H1 (cell line): ENCODE measurements at regions not wholly inside any gene's neighbourhood (a gene's known extent, or its start where the extent isn't known, plus 50 kb on each side); places are given as distances from the start of the nearest gene placed in this dataset.

Source experiments
- CTCF ChIA-PET: fragments of 300-600 bp; sonication (Branson Sonifier 250); formaldehyde crosslinking; loops from one replicate; lab custom pipeline; 2021; ENCODE audit not compliant: partially characterized antibody; lab: Charles Lee
- POLR2A ChIA-PET: fragments of 300-600 bp; sonication (Branson Sonifier 250); formaldehyde crosslinking; loops from one replicate; lab custom pipeline; 2021; ENCODE audit warnings: inconsistent platforms; ENCODE audit not compliant: partially characterized antibody; lab: Charles Lee
- DNase-seq, 2 experiments: peaks; one replicate each; pipeline versions ENCODE4 v3.0.0 to v3.0.0-alpha.2; 2010 to 2022; ENCODE audit warnings: low spot score in 2 of 2, low read depth in 1 of 2, mixed read lengths in 1 of 2
- FAIRE-seq: peaks from 2 replicates; lab custom pipeline; 2011; peaks lifted over from hg19 to GRCh38; lab: Jason Lieb, UNC
- H2AFZ ChIP-seq: 2 replicates; pipeline ENCODE4 v1.8.1; 2012; ENCODE audit warnings: low read length, inconsistent platforms
- H2AK5ac ChIP-seq: 2 replicates; pipeline ENCODE4 v1.6.1; 2013; ENCODE audit warnings: low read depth, low read length
- H2BK120ac ChIP-seq: replicated peaks from 2 replicates; pipeline ENCODE3; 2013; ENCODE audit warnings: low read depth, low read length, inconsistent platforms
- H2BK12ac ChIP-seq: 2 replicates; pipeline ENCODE4 v1.6.1; 2013; ENCODE audit warnings: low read depth, low read length
- H2BK15ac ChIP-seq: 2 replicates; pipeline ENCODE4 v1.6.1; 2013; ENCODE audit warnings: low read length
- H2BK20ac ChIP-seq: 2 replicates; pipeline ENCODE4 v1.6.1; 2013; ENCODE audit warnings: low read length
- H2BK5ac ChIP-seq: 2 replicates; pipeline ENCODE4 v1.6.1; 2013; ENCODE audit warnings: low read depth, low read length
- H3K14ac ChIP-seq: 2 replicates; pipeline ENCODE4 v1.6.1; 2013; ENCODE audit warnings: inconsistent platforms; ENCODE audit not compliant: insufficient read length
- H3K18ac ChIP-seq: 2 replicates; pipeline ENCODE4 v1.6.1; 2013; ENCODE audit warnings: low read length; ENCODE audit errors: extremely low read depth
- H3K23ac ChIP-seq: 2 replicates; pipeline ENCODE4 v1.6.1; 2013; ENCODE audit warnings: inconsistent platforms; ENCODE audit not compliant: insufficient read length
- H3K23me2 ChIP-seq: 2 replicates; pipeline ENCODE4 v1.6.1; 2013; ENCODE audit warnings: low read depth, low read length
- H3K27ac ChIP-seq: 2 replicates; pipeline ENCODE4 v1.6.1; 2011; ENCODE audit warnings: low read depth, low read length, inconsistent platforms
- H3K27me3 ChIP-seq, 4 experiments: replicated peaks in 1 of 4; 1 replicate in 1 of 4; 2 replicates in 3 of 4; pipeline versions ENCODE4 v1.6.1 to v1.8.1; 2011 to 2013; ENCODE audit warnings: low read length in 3 of 4, mild to moderate bottlenecking in 3 of 4, inconsistent platforms in 2 of 4, mixed read lengths in 2 of 4, moderate library complexity in 1 of 4; ENCODE audit not compliant: control insufficient read depth in 3 of 4, insufficient read depth in 3 of 4; ENCODE audit errors: extremely low read depth in 1 of 4
- H3K36me3 ChIP-seq, 4 experiments: 2 replicates each; pipeline versions ENCODE4 v1.6.1 to v1.8.1; 2011 to 2013; ENCODE audit warnings: mild to moderate bottlenecking in 4 of 4, low read length in 3 of 4, moderate library complexity in 2 of 4, control low read depth in 1 of 4, inconsistent platforms in 1 of 4; ENCODE audit not compliant: insufficient read depth in 4 of 4, control insufficient read depth in 2 of 4
- H3K4ac ChIP-seq: replicated peaks from 2 replicates; pipeline ENCODE3; 2013; ENCODE audit warnings: low read length, low read depth, mixed read lengths, inconsistent platforms; ENCODE audit not compliant: insufficient read length
- H3K4me1 ChIP-seq, 4 experiments: replicated peaks in 1 of 4; 1 replicate in 1 of 4; 2 replicates in 3 of 4; pipeline versions ENCODE4 v1.6.1 to v1.8.1; 2011 to 2013; ENCODE audit warnings: low read length in 3 of 4, inconsistent platforms in 2 of 4, mixed read lengths in 1 of 4; ENCODE audit not compliant: insufficient read depth in 4 of 4, control insufficient read depth in 3 of 4
- H3K4me2 ChIP-seq, 2 experiments: 2 replicates each; pipeline versions ENCODE4 v1.6.1 to v1.8.1; 2011 to 2013; ENCODE audit warnings: low read depth in 2 of 2, low read length in 2 of 2, control low read depth in 1 of 2, inconsistent platforms in 1 of 2, mild to moderate bottlenecking in 1 of 2; ENCODE audit not compliant: insufficient read depth in 1 of 2
- H3K4me3 ChIP-seq, 4 experiments: fragments of 200-600, 300-600 bp in 1 of 4; sonication (generic), shearing (Covaris generic), sonication (Bioruptor Twin) in 1 of 4; 2 replicates each; pipeline versions ENCODE4 v1.5.1 to v1.8.1; 2011 to 2016; ENCODE audit warnings: low read length in 4 of 4, low read depth in 3 of 4, control low read depth in 2 of 4, inconsistent platforms in 2 of 4, mild to moderate bottlenecking in 2 of 4, mixed read lengths in 1 of 4, moderate library complexity in 1 of 4; ENCODE audit not compliant: insufficient read depth in 2 of 4; ENCODE audit errors: extremely low read depth in 1 of 4
- H3K56ac ChIP-seq: replicated peaks from 2 replicates; pipeline ENCODE3; 2013; ENCODE audit warnings: low read depth, mild to moderate bottlenecking, mixed read lengths, low read length, inconsistent platforms; ENCODE audit not compliant: insufficient read length
- H3K79me1 ChIP-seq: 2 replicates; pipeline ENCODE4 v1.6.1; 2013; ENCODE audit warnings: low read depth, low read length, control low read depth
- H3K79me2 ChIP-seq, 2 experiments: 2 replicates each; pipeline versions ENCODE4 v1.6.1 to v1.8.1; 2012 to 2013; ENCODE audit warnings: low read length in 2 of 2, mild to moderate bottlenecking in 2 of 2, inconsistent platforms in 1 of 2; ENCODE audit not compliant: insufficient read depth in 2 of 2, control insufficient read depth in 1 of 2
- H3K9ac ChIP-seq, 4 experiments: replicated peaks in 1 of 4; 1 replicate in 1 of 4; 2 replicates in 3 of 4; pipeline versions ENCODE4 v1.6.1 to v1.8.1; 2011 to 2013; ENCODE audit warnings: low read depth in 3 of 4, low read length in 3 of 4, control low read depth in 2 of 4, mild to moderate bottlenecking in 2 of 4, moderate library complexity in 2 of 4, inconsistent platforms in 1 of 4; ENCODE audit errors: extremely low read depth in 1 of 4
- H3K9me3 ChIP-seq, 2 experiments: 2 replicates each; pipeline versions ENCODE4 v1.6.1 to v1.8.1; 2012 to 2013; ENCODE audit warnings: mild to moderate bottlenecking in 2 of 2, moderate library complexity in 2 of 2, control low read depth in 1 of 2, inconsistent platforms in 1 of 2, low read depth in 1 of 2, low read length in 1 of 2, mixed read lengths in 1 of 2; ENCODE audit not compliant: insufficient read depth in 2 of 2
- H4K20me1 ChIP-seq, 2 experiments: replicated peaks in 1 of 2; 2 replicates each; pipeline versions ENCODE3 to v1.8.1; 2011 to 2013; ENCODE audit warnings: inconsistent platforms in 2 of 2, low read length in 2 of 2, mild to moderate bottlenecking in 1 of 2; ENCODE audit not compliant: insufficient read depth in 2 of 2, control insufficient read depth in 1 of 2
- H4K5ac ChIP-seq: 2 replicates; pipeline ENCODE4 v1.6.1; 2013; ENCODE audit warnings: low read length, low read depth, mixed read lengths, inconsistent platforms; ENCODE audit not compliant: insufficient read length
- H4K8ac ChIP-seq: 2 replicates; pipeline ENCODE4 v1.8.0; 2013; ENCODE audit warnings: mild to moderate bottlenecking, moderate library complexity, low read length, inconsistent platforms; ENCODE audit not compliant: insufficient read depth; ENCODE audit errors: extremely low read depth
- H4K91ac ChIP-seq: replicated peaks from 2 replicates; pipeline ENCODE3; 2013; ENCODE audit warnings: low read length, mixed read lengths, inconsistent platforms; ENCODE audit not compliant: insufficient read length
- BRCA1 ChIP-seq: IDR thresholded peaks from 2 replicates; pipeline ENCODE4 v1.6.1; 2012; ENCODE audit warnings: low read depth, low read length, improper control_type of control experiment
- FOSL1 ChIP-seq: IDR thresholded peaks from 2 replicates; pipeline ENCODE4 v1.6.1; 2011; ENCODE audit warnings: mild to moderate bottlenecking, low read depth, low read length, moderate library complexity; ENCODE audit not compliant: insufficient read depth
- HDAC2 ChIP-seq, 2 experiments: fragments of 300-600 bp in 1 of 2; sonication (generic) in 1 of 2; IDR thresholded peaks; 2 replicates each; pipeline ENCODE4 v1.6.1; 2011 to 2012; ENCODE audit warnings: low read depth in 2 of 2, low read length in 2 of 2, mild to moderate bottlenecking in 2 of 2, moderate library complexity in 2 of 2, borderline replicate concordance in 1 of 2, inconsistent platforms in 1 of 2
- POLR2AphosphoS5 ChIP-seq: IDR thresholded peaks from 2 replicates; pipeline ENCODE4 v1.6.1; 2011; ENCODE audit warnings: low read depth, low read length
- POU5F1 ChIP-seq: IDR thresholded peaks from 2 replicates; pipeline ENCODE4 v1.6.1; 2011; ENCODE audit warnings: low read depth, mild to moderate bottlenecking, low read length, moderate library complexity
- RFX5 ChIP-seq: IDR thresholded peaks from 2 replicates; pipeline ENCODE4 v1.6.1; 2011; ENCODE audit warnings: low read depth, low read length, improper control_type of control experiment, borderline replicate concordance
- SIX5 ChIP-seq: IDR thresholded peaks from 2 replicates; pipeline ENCODE4 v1.6.1; 2011; ENCODE audit warnings: mild to moderate bottlenecking, low read depth, low read length
- WGBS, 2 experiments: shearing (Covaris generic) in 1 of 2; methylation state at CpG; one replicate each; pipeline versions ENCODE4 v1.1.6 to v1.1.7; 2013 to 2015; ENCODE audit warnings: low lambda C conversion rate in 2 of 2, mixed read lengths in 2 of 2, inconsistent platforms in 1 of 2, low coverage in 1 of 2, missing lambda C conversion rate in 1 of 2; ENCODE audit not compliant: insufficient replicate concordance in 2 of 2, insufficient coverage in 1 of 2, insufficient read length in 1 of 2; ENCODE audit errors: extremely low coverage in 1 of 2, missing lambda C conversion rate in 1 of 2; 5-methylcytosine and 5-hydroxymethylcytosine counted together
- TF ChIP-seq, protein P1 (sequence below), 3 experiments: IDR thresholded peaks; 1 replicate in 2 of 3; 2 replicates in 1 of 3; pipeline versions ENCODE4 v1.5.1 to v1.6.1; 2011; ENCODE audit warnings: low read length in 3 of 3, mild to moderate bottlenecking in 3 of 3, inconsistent platforms in 2 of 3, low read depth in 1 of 3, moderate library complexity in 1 of 3; ENCODE audit not compliant: insufficient read depth in 1 of 3; ENCODE audit errors: control extremely low read depth in 1 of 3
- TF ChIP-seq, protein P2 (sequence below): IDR thresholded peaks from 2 replicates; pipeline ENCODE4 v1.6.1; 2011; ENCODE audit warnings: low read depth, mild to moderate bottlenecking, low read length; ENCODE audit not compliant: insufficient read depth
- TF ChIP-seq, protein P3 (sequence below): IDR thresholded peaks from 2 replicates; pipeline ENCODE4 v1.6.1; 2011; ENCODE audit warnings: low read length, improper control_type of control experiment

DNA sequence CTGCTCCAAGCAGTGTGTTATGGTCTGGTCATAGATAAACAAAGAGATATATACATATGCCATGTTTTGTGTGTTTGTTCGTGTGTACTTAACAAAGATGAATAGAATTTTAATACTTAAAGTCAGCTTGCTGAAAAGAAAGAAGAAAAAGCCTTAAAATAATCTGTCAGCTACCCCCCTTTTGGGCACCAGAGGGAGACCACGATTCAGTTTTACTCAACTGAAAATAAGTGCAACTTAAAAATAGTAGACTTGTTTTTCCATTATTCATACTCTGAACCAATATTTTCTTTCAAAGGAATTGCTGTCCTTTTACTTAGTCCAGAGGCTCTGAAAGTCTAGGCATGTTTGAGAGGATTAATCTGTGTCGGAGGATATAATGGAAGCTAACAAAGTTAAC lies 181.7 kb upstream of the AGTR2 start:
- Histone ChIP-seq H3K23ac (no peak overlapping the region), H4K8ac (no peak overlapping the region), H3K4me2 (no peak overlapping the region), H3K4ac (no peak overlapping the region), H3K9ac (no peak overlapping the region), H3K18ac (no peak overlapping the region), H2AK5ac (no peak overlapping the region), H2BK5ac (no peak overlapping the region), H4K5ac (no peak overlapping the region), H4K20me1 (no peaks in the 10 kb centered on the region), H2BK15ac (no peak overlapping the region), H3K79me1 (no peaks in the 10 kb centered on the region), H2AFZ (no peak overlapping the region), H3K4me1 (peaks cover 0 to 3% (median 2%) of the 10 kb centered on the region in 4 experiments; a peak in 4 of 7 replicates), H3K36me3 (no peaks in the 10 kb centered on the region), H2BK20ac (no peak overlapping the region), H4K91ac (no peak overlapping the region), H3K56ac (no peak overlapping the region), H2BK12ac (no peak overlapping the region), H3K23me2 (no peaks in the 10 kb centered on the region), H3K4me3 (no peak overlapping the region), H3K27me3 (no peaks in the 10 kb centered on the region), H3K9me3 (no peaks in the 10 kb centered on the region), H3K27ac (no peak overlapping the region), H3K79me2 (no peaks in the 10 kb centered on the region), H2BK120ac (no peak overlapping the region), H3K14ac (no peak overlapping the region)
- FAIRE-seq (peak; percentile 65), DNase-seq (no peak)
- ChIA-PET CTCF (interaction anchor here (0.9 to 2.6 kb wide), 9 partner anchors 16 to 212 kb away, joined by 3 to 12 read pairs (median 4); no protein-coding TSS in a partner anchor), POLR2A (interaction anchor here (1.0 kb wide), 1 partner anchor 21 kb away, joined by 3 read pairs; no protein-coding TSS in a partner anchor)
- 32% methylated on average over 3 of the region's 3 CpGs; no CpG with 5 or more reads in 1 of the 2 experiments for WGBS, 2 experiments
- TF ChIP-seq FOSL1 = no peak
- no peak for TF ChIP-seq SIX5
- TF ChIP-seq, protein P1, sequence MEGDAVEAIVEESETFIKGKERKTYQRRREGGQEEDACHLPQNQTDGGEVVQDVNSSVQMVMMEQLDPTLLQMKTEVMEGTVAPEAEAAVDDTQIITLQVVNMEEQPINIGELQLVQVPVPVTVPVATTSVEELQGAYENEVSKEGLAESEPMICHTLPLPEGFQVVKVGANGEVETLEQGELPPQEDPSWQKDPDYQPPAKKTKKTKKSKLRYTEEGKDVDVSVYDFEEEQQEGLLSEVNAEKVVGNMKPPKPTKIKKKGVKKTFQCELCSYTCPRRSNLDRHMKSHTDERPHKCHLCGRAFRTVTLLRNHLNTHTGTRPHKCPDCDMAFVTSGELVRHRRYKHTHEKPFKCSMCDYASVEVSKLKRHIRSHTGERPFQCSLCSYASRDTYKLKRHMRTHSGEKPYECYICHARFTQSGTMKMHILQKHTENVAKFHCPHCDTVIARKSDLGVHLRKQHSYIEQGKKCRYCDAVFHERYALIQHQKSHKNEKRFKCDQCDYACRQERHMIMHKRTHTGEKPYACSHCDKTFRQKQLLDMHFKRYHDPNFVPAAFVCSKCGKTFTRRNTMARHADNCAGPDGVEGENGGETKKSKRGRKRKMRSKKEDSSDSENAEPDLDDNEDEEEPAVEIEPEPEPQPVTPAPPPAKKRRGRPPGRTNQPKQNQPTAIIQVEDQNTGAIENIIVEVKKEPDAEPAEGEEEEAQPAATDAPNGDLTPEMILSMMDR (IDR thresholded peaks at IDR 0.05; ENCODE audit: control extremely low read depth in 1 of 3, insufficient read depth in 1 of 3, low read depth in 1 of 3, low read length in 3 of 3) = peak in 2 of 3 experiments; percentile 28 to 36; a peak in 2 of 4 replicates
- TF ChIP-seq HDAC2 (IDR thresholded peaks at IDR 0.05; ENCODE audit: borderline replicate concordance in 1 of 2, low read depth in 2 of 2, low read length in 2 of 2) = no peak
- TF ChIP-seq POLR2AphosphoS5 = no peak
- TF ChIP-seq RFX5 = no peak
- no peak for TF ChIP-seq BRCA1
- TF ChIP-seq, protein P2, sequence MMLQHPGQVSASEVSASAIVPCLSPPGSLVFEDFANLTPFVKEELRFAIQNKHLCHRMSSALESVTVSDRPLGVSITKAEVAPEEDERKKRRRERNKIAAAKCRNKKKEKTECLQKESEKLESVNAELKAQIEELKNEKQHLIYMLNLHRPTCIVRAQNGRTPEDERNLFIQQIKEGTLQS = no peak
- TF ChIP-seq POU5F1 = no peak
- TF ChIP-seq, protein P3, sequence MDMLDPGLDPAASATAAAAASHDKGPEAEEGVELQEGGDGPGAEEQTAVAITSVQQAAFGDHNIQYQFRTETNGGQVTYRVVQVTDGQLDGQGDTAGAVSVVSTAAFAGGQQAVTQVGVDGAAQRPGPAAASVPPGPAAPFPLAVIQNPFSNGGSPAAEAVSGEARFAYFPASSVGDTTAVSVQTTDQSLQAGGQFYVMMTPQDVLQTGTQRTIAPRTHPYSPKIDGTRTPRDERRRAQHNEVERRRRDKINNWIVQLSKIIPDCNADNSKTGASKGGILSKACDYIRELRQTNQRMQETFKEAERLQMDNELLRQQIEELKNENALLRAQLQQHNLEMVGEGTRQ = no peak
